VCaP (cell line): ENCODE measurements at regions not wholly inside any gene's neighbourhood (a gene's known extent, or its start where the extent isn't known, plus 50 kb on each side); places are given as distances from the start of the nearest gene placed in this dataset.

ENCODE experiments used
- H3K27ac ChIP-seq: fragments of 450-650 bp; 2 replicates; pipeline ENCODE4 v1.5.1; 2017
- TF ChIP-seq, protein P1 (sequence below): fragments of 450-650 bp; conservative IDR thresholded peaks from 2 replicates; pipeline ENCODE4 v1.5.1; 2017; ENCODE audit warnings: mild to moderate bottlenecking, moderate library complexity

DNA sequence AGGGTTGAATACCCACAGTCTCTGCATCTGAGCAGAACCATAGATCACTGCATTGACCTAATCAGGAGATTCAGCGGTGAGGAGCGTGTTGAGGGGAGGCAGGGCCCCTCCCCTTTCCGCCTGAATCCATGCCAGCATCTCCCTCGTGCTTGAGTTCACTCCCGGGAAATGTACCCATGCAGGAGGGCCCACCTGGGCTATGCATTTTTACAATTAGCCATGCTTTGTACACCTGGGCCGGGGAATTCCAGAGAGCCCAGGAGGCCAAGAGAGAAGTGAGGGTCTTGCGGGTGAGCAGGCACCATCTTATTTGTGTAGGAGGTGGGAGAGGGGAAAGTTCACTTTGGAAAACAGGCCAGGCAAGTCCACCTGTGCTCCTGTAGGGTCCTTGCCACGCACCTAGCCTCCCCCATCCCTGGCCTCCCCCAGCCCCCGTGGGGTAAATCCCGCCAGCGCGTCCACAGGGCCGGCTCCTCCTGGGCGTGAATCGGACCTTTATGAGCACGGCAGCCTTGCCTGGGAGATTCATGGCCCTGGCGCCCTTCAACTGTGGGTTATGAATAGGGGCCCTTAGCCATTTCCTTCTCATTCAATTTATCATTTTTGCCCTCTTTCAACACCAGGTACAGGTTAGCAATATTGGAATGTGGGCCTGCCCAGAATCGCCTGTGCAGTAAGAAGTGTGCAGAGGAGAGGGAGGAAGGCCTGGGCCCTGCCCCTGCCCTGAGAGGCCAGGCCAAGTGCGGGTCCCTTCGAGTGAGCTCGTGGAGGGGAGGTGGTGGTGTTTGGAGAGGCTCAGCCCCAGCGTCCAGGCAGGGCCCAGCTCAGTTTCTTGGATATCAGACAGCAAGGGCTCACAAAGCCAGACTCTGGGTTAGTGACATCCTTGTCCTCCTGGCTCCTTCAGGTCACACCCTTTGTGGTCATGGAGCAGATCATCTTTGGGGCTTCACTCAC lies 84.4 kb upstream of the ACTRT2 start:
- H3K27ac ChIP-seq: no peak overlapping the region
- TF ChIP-seq, protein P1, sequence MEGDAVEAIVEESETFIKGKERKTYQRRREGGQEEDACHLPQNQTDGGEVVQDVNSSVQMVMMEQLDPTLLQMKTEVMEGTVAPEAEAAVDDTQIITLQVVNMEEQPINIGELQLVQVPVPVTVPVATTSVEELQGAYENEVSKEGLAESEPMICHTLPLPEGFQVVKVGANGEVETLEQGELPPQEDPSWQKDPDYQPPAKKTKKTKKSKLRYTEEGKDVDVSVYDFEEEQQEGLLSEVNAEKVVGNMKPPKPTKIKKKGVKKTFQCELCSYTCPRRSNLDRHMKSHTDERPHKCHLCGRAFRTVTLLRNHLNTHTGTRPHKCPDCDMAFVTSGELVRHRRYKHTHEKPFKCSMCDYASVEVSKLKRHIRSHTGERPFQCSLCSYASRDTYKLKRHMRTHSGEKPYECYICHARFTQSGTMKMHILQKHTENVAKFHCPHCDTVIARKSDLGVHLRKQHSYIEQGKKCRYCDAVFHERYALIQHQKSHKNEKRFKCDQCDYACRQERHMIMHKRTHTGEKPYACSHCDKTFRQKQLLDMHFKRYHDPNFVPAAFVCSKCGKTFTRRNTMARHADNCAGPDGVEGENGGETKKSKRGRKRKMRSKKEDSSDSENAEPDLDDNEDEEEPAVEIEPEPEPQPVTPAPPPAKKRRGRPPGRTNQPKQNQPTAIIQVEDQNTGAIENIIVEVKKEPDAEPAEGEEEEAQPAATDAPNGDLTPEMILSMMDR: no peak

DNA sequence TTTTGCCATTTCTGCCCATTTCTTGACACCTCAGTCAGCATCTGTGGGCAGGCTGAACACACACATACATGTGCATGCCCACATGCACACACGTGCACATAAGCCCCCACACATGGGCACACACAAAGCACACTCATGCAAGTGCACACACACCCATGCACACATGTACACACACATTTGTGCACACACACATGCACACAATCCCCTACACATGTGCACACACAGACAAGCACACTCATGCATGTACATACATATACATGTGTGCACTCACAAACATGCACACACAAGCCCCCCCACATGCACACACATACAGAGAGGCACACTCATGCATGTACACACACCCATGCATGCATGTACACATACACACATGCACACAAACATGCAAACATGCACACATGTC lies 83.5 kb upstream of the ACTRT2 start:
- H3K27ac ChIP-seq: no peak overlapping the region
- TF ChIP-seq, protein P1: no peak

DNA sequence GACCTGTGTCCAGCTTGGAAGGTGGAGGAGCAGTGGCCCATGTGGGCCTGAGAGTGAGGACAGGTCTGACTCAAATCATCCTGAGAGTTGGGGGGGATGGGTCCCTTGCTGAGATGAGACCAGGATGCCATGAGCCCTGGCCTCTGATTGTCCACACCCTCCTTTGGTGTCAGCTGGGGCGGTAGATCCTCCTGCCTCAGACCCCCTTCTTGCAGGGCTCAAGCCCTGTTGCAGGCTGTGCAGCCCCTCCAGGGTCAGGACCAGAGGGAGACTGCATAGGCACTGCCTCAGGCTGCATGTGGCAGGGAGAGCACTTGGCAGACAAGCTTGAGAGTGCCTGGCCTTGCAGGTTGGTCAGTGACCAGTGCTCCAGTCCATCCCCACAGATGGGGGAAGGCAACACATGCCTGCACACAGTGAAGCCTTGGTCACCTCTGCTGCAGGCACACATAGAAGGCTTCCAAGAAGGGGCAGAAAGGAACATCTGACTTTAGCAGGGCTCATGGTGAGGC lies 82.2 kb upstream of the ACTRT2 start:
- no peak overlapping the region for H3K27ac ChIP-seq
- TF ChIP-seq, protein P1: no peak

DNA sequence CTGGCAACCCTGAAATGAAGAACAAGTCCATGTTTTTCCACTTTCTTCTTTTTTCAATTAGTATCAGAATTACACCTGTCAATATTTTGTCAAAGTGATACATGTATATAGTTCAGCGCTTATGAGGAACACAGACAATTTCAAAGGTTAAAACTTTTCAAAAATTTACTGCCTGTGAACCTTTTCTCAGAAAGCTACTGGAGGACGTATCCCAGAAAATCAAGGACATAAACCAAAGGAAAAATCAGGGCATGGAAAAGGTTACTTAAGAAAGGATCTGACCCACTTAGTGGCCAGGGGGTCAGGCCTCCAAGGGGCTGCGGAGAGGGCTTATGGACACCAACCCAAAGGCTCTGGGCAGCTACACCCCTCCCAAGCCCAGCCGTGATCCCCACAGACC lies 81.1 kb upstream of the ACTRT2 start:
- TF ChIP-seq, protein P1: no peak
- no peak overlapping the region for H3K27ac ChIP-seq

DNA sequence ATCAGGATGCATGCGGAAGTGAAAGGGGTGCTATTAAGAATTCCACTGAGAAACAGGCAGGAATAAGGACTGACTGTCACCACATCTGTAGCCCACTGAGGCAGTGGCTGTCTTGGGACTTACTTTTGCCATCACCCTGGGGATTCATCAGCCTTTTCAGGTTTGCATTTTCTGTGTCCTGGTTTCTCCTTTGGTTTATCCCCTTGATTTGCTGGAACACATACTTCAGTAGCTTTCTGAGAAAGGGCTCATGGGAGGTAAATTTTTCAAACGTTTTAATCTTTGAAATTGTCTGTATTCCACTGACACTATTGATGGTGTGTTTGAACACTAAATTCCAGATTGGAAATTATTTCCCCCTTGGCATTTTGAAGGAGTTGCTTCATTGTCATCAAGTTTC lies 80.2 kb upstream of the ACTRT2 start:
- H3K27ac ChIP-seq: no peak overlapping the region
- TF ChIP-seq, protein P1: no peak

DNA sequence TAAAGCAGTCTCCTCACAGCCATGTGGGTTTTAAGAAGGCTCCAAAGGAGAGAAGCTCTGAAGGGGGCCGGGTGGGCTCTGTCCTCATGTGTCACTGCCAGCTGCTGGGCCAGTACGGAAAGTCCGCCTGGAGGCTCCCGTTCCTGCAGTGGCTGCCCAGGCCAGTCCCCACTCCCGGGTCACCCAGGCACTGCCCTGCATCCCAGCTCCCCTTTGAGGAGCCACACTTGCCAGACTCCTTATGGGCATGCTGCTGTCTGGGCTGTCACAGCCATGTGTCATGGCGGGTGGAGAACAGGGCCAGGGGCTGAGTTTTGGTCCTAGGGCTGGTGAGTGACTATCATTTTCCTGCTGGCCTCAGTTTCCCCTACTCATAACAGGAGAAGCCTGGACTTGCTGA lies 79.4 kb upstream of the ACTRT2 start:
- H3K27ac ChIP-seq: no peak overlapping the region
- TF ChIP-seq, protein P1: no peak

DNA sequence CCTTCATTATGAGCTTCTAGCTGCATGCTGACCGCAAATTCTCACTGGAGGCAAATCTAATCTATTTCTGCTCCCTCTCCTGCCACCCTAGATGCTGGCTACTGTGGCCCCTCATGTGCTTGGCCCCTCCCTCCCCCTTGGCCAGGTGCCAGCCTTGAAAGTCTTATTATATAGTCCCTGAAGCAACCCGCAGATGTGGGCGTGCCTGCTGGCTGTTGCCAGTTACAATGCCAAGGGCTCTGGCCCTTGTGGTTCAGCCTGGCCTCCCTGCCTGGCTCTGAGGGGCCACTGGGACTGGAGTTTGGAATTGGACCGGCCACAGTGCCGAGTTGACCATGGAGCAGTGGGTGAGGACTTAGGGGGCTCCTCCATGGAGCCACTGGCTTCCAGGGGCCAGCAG lies 78.9 kb upstream of the ACTRT2 start:
- TF ChIP-seq, protein P1: no peak
- H3K27ac ChIP-seq: no peak overlapping the region
